WTC11 (cell line): ENCODE measurements at regions not wholly inside any gene's neighbourhood (a gene's known extent, or its start where the extent isn't known, plus 50 kb on each side); places are given as distances from the start of the nearest gene placed in this dataset.

Experiments used
- ATAC-seq: fragments of 200-7000 bp; cut with Tn5 transposase; 2 replicates; pipeline ENCODE4 v1.10.0; 2021; ENCODE audit warnings: mild to moderate bottlenecking, moderate library complexity
- CTCF ChIA-PET: fragments of 300-600 bp; sonication (Branson Sonifier 250); formaldehyde crosslinking; loops from one replicate; lab custom pipeline; 2021; ENCODE audit warnings: antibody characterized with exemption; lab: Charles Lee
- POLR2A ChIA-PET: fragments of 350-600 bp; sonication (Branson Sonifier 250); formaldehyde crosslinking; loops from one replicate; lab custom pipeline; 2021; ENCODE audit warnings: antibody characterized with exemption; lab: Charles Lee
- DNase-seq: peaks from one replicate; pipeline ENCODE4 v3.0.0; 2021; ENCODE audit warnings: low spot score
- H3K27ac Mint-ChIP-seq: 2 replicates; pipeline ENCODE4 v1.8.0; 2021; ENCODE audit warnings: mixed read lengths
- H3K27me3 Mint-ChIP-seq: 2 replicates; pipeline ENCODE4 v1.8.0; 2021; ENCODE audit warnings: low read depth, mild to moderate bottlenecking, moderate library complexity, mixed read lengths
- H3K36me3 Mint-ChIP-seq: 2 replicates; pipeline ENCODE4 v1.8.0; 2021; ENCODE audit warnings: mixed read lengths
- H3K4me1 Mint-ChIP-seq: 2 replicates; pipeline ENCODE4 v1.8.0; 2022; ENCODE audit warnings: mixed read lengths
- H3K4me3 Mint-ChIP-seq: 2 replicates; pipeline ENCODE4 v1.8.0; 2021; ENCODE audit warnings: mild to moderate bottlenecking, moderate library complexity, mixed read lengths
- H3K9me3 Mint-ChIP-seq: 2 replicates; pipeline ENCODE4 v1.8.0; 2021; ENCODE audit warnings: mixed read lengths
- AR ChIP-seq: fragments of 250-450 bp; sonication (Bioruptor Pico); IDR thresholded peaks from 2 replicates; pipeline ENCODE4 v1.9.0; 2021; ENCODE audit warnings: mild to moderate bottlenecking
- ATF2 ChIP-seq: sonication (generic); formaldehyde crosslinking; IDR thresholded peaks from 2 replicates; pipeline ENCODE4 v1.8.1; 2022; ENCODE audit warnings: low read depth, missing genetic modification reagents, borderline replicate concordance
- CREB1 ChIP-seq: sonication (generic); formaldehyde crosslinking; IDR thresholded peaks from 2 replicates; pipeline ENCODE4 v1.8.0; 2023; ENCODE audit warnings: mild to moderate bottlenecking, missing genetic modification reagents
- CREM ChIP-seq: sonication (generic); formaldehyde crosslinking; IDR thresholded peaks from 2 replicates; pipeline ENCODE4 v1.8.1; 2022; ENCODE audit warnings: mild to moderate bottlenecking, missing genetic modification reagents, moderate library complexity
- E2F5 ChIP-seq: sonication (generic); formaldehyde crosslinking; IDR thresholded peaks from 2 replicates; pipeline ENCODE4 v1.8.1; 2022; ENCODE audit warnings: mild to moderate bottlenecking, moderate library complexity, missing genetic modification reagents
- EMX1 ChIP-seq: fragments of 250-450 bp; sonication (Bioruptor Pico); IDR thresholded peaks from 2 replicates; pipeline ENCODE4 v1.8.0; 2021; ENCODE audit warnings: mild to moderate bottlenecking
- FOXJ3 ChIP-seq: sonication (generic); formaldehyde crosslinking; IDR thresholded peaks from 2 replicates; pipeline ENCODE4 v1.9.0; 2021; ENCODE audit warnings: missing genetic modification reagents, mild to moderate bottlenecking, borderline replicate concordance
- IRF2 ChIP-seq: sonication (generic); formaldehyde crosslinking; IDR thresholded peaks from 2 replicates; pipeline ENCODE4 v1.8.0; 2022; ENCODE audit warnings: low read depth, missing genetic modification reagents, borderline replicate concordance
- JAZF1 ChIP-seq: fragments of 250-450 bp; sonication (Bioruptor Pico); IDR thresholded peaks from 2 replicates; pipeline ENCODE4 v1.9.0; 2021; ENCODE audit warnings: moderate library complexity, mild to moderate bottlenecking, inconsistent platforms
- NR1H2 ChIP-seq: sonication (generic); formaldehyde crosslinking; IDR thresholded peaks from 2 replicates; pipeline ENCODE4 v1.9.0; 2021; ENCODE audit warnings: mild to moderate bottlenecking, moderate library complexity, missing genetic modification reagents
- NR2C2 ChIP-seq: sonication (generic); formaldehyde crosslinking; IDR thresholded peaks from 2 replicates; pipeline ENCODE4 v1.8.0; 2022; ENCODE audit warnings: mild to moderate bottlenecking, missing genetic modification reagents
- NR3C1 ChIP-seq: sonication (generic); formaldehyde crosslinking; conservative IDR thresholded peaks from 2 replicates; pipeline ENCODE4 v1.8.1; 2023; ENCODE audit warnings: low read depth, mild to moderate bottlenecking, missing genetic modification reagents
- OVOL2 ChIP-seq: fragments of 250-450 bp; sonication (Bioruptor Pico); IDR thresholded peaks from 2 replicates; pipeline ENCODE4 v1.9.0; 2021; ENCODE audit warnings: mild to moderate bottlenecking, borderline replicate concordance
- PRDM15 ChIP-seq: sonication (generic); formaldehyde crosslinking; IDR thresholded peaks from 2 replicates; pipeline ENCODE4 v1.8.0; 2022; ENCODE audit warnings: missing genetic modification reagents
- SP1 ChIP-seq: sonication (generic); formaldehyde crosslinking; conservative IDR thresholded peaks from 2 replicates; pipeline ENCODE4 v1.8.1; 2022; ENCODE audit warnings: missing genetic modification reagents
- TCF7 ChIP-seq: sonication (generic); formaldehyde crosslinking; IDR thresholded peaks from 2 replicates; pipeline ENCODE4 v1.8.0; 2022; ENCODE audit warnings: mild to moderate bottlenecking, low read depth, missing genetic modification reagents, moderate library complexity
- ZNF232 ChIP-seq: sonication (generic); formaldehyde crosslinking; IDR thresholded peaks from 2 replicates; pipeline ENCODE4 v1.8.0; 2022; ENCODE audit warnings: mild to moderate bottlenecking, missing genetic modification reagents
- ZNF396 ChIP-seq: fragments of 250-450 bp; sonication (Bioruptor Pico); IDR thresholded peaks from 2 replicates; pipeline ENCODE4 v1.8.0; 2021; ENCODE audit warnings: mild to moderate bottlenecking, moderate library complexity, borderline replicate concordance
- ZNF425 ChIP-seq: fragments of 250-450 bp; sonication (Bioruptor Pico); conservative IDR thresholded peaks from 2 replicates; pipeline ENCODE4 v1.9.0; 2021; ENCODE audit warnings: mild to moderate bottlenecking
- ZNF532 ChIP-seq: fragments of 250-450 bp; sonication (Bioruptor Pico); IDR thresholded peaks from 2 replicates; pipeline ENCODE4 v1.9.0; 2021; ENCODE audit warnings: mild to moderate bottlenecking, borderline replicate concordance

GRCh38 chr1:30399026-30399425 lies 324.4 kb downstream of the MATN1 start (continued):
- TF ChIP-seq NR2C2 (CRISPR knock-in tag), result no peak
- no peak for TF ChIP-seq FOXJ3 (CRISPR knock-in tag)
- no peak for TF ChIP-seq IRF2 (CRISPR knock-in tag)
- TF ChIP-seq SP1 (CRISPR knock-in tag), result no peak
- TF ChIP-seq EMX1, result no peak
- no peak for TF ChIP-seq NR1H2 (CRISPR knock-in tag)
- TF ChIP-seq NR3C1 (CRISPR knock-in tag), result no peak
- TF ChIP-seq CREB1 (CRISPR knock-in tag), result no peak
- TF ChIP-seq AR, result no peak
- TF ChIP-seq JAZF1 (CRISPR knock-in tag), result no peak

GRCh38 chr1:30397576-30397975 lies 325.8 kb downstream of the MATN1 start:
- Mint-ChIP-seq H3K4me1 (no peaks in the 10 kb centered on the region), H3K27me3 (peaks cover 3% of the 10 kb centered on the region; the same call in 1 of the 2 replicates), H3K4me3 (no peak overlapping the region), H3K9me3 (peaks cover 4% of the 10 kb centered on the region; the same call in 1 of the 2 replicates), H3K27ac (no peak overlapping the region), H3K36me3 (no peaks in the 10 kb centered on the region)
- ATAC-seq, result no peak
- ChIA-PET CTCF (interaction anchor here (1.8 kb wide), 1 partner anchor 17 kb away, joined by 6 read pairs; no protein-coding TSS in a partner anchor), POLR2A (no interaction called here)
- TF ChIP-seq ATF2, result no peak
- TF ChIP-seq CREM, result no peak
- no peak for TF ChIP-seq TCF7 (CRISPR knock-in tag)
- TF ChIP-seq E2F5 (CRISPR knock-in tag), result no peak
- no peak for TF ChIP-seq ZNF532 (CRISPR knock-in tag)
- no peak for TF ChIP-seq ZNF396 (CRISPR knock-in tag)
- TF ChIP-seq ZNF232 (CRISPR knock-in tag), result no peak
- no peak for TF ChIP-seq OVOL2 (CRISPR knock-in tag)
- TF ChIP-seq ZNF425, result no peak
- no peak for TF ChIP-seq PRDM15 (CRISPR knock-in tag)
- DNase-seq, result no peak
